HepG2 (cell line): ENCODE measurements at regions not wholly inside any gene's neighbourhood (a gene's known extent, or its start where the extent isn't known, plus 50 kb on each side); places are given as distances from the start of the nearest gene placed in this dataset.
"Not testable (repeated sequence)": the region's sequence is repeated elsewhere in the genome, so short reads cannot be mapped to it uniquely, and the experiment has no call there.

Experiments
- ATAC-seq: fragments of 200-7000 bp; cut with Tn5 transposase; 3 replicates; pipeline ENCODE4 v1.9.1; 2020; ENCODE audit warnings: mild to moderate bottlenecking, moderate library complexity
- BruUV-seq: library from RNA; stranded (reverse); fragments of 400-500 nt; replicated peaks from 2 replicates; lab custom pipeline; 2021; lab: Mats Ljungman, UMichigan
- CTCF ChIA-PET: fragments of 300-600 bp; formaldehyde crosslinking; extraction: SDS; loops from one replicate; lab custom pipeline; 2021; ENCODE audit warnings: low total read pairs, inconsistent platforms, low intra/inter-chr PET ratio; lab: Yijun Ruan, JAX
- POLR2A ChIA-PET: fragments of 350-600 bp; sonication (Branson Sonifier 250); formaldehyde crosslinking; loops from one replicate; lab custom pipeline; 2020; ENCODE audit warnings: antibody characterized with exemption, inconsistent platforms; lab: Yijun Ruan, JAX
- DNase-seq: peaks from one replicate; pipeline ENCODE4 v3.0.0-alpha.2; 2015; ENCODE audit warnings: low spot score
- FAIRE-seq: peaks from 3 replicates; lab custom pipeline; 2011; peaks lifted over from hg19 to GRCh38; lab: Jason Lieb, UNC
- H2AFZ ChIP-seq: one replicate; pipeline ENCODE4 v1.6.1; 2011; ENCODE audit warnings: low read length, inconsistent platforms
- H3K27ac ChIP-seq: fragments of 300-600 bp; 3 replicates; pipeline ENCODE4 v1.8.0; 2011; ENCODE audit warnings: mixed run types, mild to moderate bottlenecking, mixed read lengths, low read length, inconsistent platforms; ENCODE audit not compliant: insufficient read depth; ENCODE audit errors: extremely low read length
- H3K27me3 ChIP-seq, 2 experiments: fragments of 200-600 bp in 1 of 2; 2 replicates in 1 of 2; 3 replicates in 1 of 2; pipeline versions ENCODE4 v1.6.0 to v1.8.0; 2011; ENCODE audit warnings: low read length in 2 of 2, mild to moderate bottlenecking in 2 of 2, moderate library complexity in 2 of 2, inconsistent platforms in 1 of 2; ENCODE audit not compliant: insufficient read depth in 2 of 2, control insufficient read depth in 1 of 2
- H3K36me3 ChIP-seq, 2 experiments: fragments of 200-600 bp in 1 of 2; replicated peaks in 1 of 2; 2 replicates in 1 of 2; 3 replicates in 1 of 2; pipeline versions ENCODE4 v1.5.1 to v1.8.0; 2011; ENCODE audit warnings: low read length in 2 of 2, inconsistent platforms in 1 of 2; ENCODE audit not compliant: insufficient read depth in 2 of 2, control insufficient read depth in 1 of 2
- H3K4me1 ChIP-seq: 2 replicates; pipeline ENCODE4 v1.5.1; 2012; ENCODE audit warnings: low read length, inconsistent platforms; ENCODE audit not compliant: insufficient read depth
- H3K4me2 ChIP-seq: 2 replicates; pipeline ENCODE4 v1.6.0; 2011; ENCODE audit warnings: low read depth, low read length, inconsistent platforms
- H3K4me3 ChIP-seq, 3 experiments: fragments of 200-600 bp in 1 of 3; sonication (generic), shearing (Covaris generic) in 1 of 3; replicated peaks in 1 of 3; 2 replicates each; pipeline ENCODE4 v1.5.1; 2011 to 2016; ENCODE audit warnings: low read length in 3 of 3, inconsistent platforms in 2 of 3, low read depth in 2 of 3, mild to moderate bottlenecking in 2 of 3, control low read depth in 1 of 3, mixed read lengths in 1 of 3; ENCODE audit not compliant: insufficient read depth in 1 of 3
- H3K79me2 ChIP-seq: one replicate; pipeline ENCODE4 v1.6.1; 2011; ENCODE audit warnings: low read length, inconsistent platforms; ENCODE audit not compliant: insufficient read depth
- H3K9ac ChIP-seq: 2 replicates; pipeline ENCODE4 v1.6.0; 2011; ENCODE audit warnings: mild to moderate bottlenecking, low read depth, low read length, inconsistent platforms; ENCODE audit not compliant: insufficient read depth
- H3K9me3 ChIP-seq: 2 replicates; pipeline ENCODE4 v1.5.1; 2012; ENCODE audit warnings: mild to moderate bottlenecking, low read length
- H4K20me1 ChIP-seq: 2 replicates; pipeline ENCODE4 v1.6.0; 2011; ENCODE audit warnings: inconsistent platforms, mild to moderate bottlenecking, low read length, moderate library complexity; ENCODE audit not compliant: insufficient read depth
- CEBPB ChIP-seq: IDR thresholded peaks from 2 replicates; pipeline ENCODE4 v1.6.1; 2011; ENCODE audit warnings: low read depth, low read length, improper control_type of control experiment, borderline replicate concordance
- GATAD1 ChIP-seq: IDR thresholded peaks from 2 replicates; pipeline ENCODE4 v1.6.1; 2016; ENCODE audit warnings: missing genetic modification reagents, missing compliant biosample characterization
- WGBS: methylation state at CpG from one replicate; pipeline ENCODE4 v1.1.6; 2017; ENCODE audit warnings: low lambda C conversion rate; 5-methylcytosine and 5-hydroxymethylcytosine counted together
- in situ Hi-C: cut with HindIII; loops from 2 replicates; pipeline ENCODE4 v1.10.0; 2017; ENCODE audit warnings: low pct_unique_long_range_greater_than_20kb; ENCODE audit not compliant: extremely low pct_ligation_motif_present
- intact Hi-C: fragments of 100-400 bp; cut with micrococcal nuclease; formaldehyde crosslinking; loops from one replicate; pipeline ENCODE4 v1.10.0; 2022; ENCODE audit not compliant: unreplicated experiment
- TF ChIP-seq, protein P1 (sequence below): sonication (generic); formaldehyde crosslinking; conservative IDR thresholded peaks from 2 replicates; pipeline ENCODE4 v1.8.0; 2022; ENCODE audit warnings: missing genetic modification reagents

- Histone ChIP-seq H4K20me1 (no peaks in the 10 kb centered on the region), H3K9me3 (peaks cover 26% of the 10 kb centered on the region), H2AFZ (no peak overlapping the region), H3K4me1 (no peaks in the 10 kb centered on the region), H3K36me3 (no peaks in the 10 kb centered on the region), H3K79me2 (no peaks in the 10 kb centered on the region), H3K27me3 (no peaks in the 10 kb centered on the region), H3K4me3 (no peak overlapping the region), H3K4me2 (no peak overlapping the region), H3K27ac (no peak overlapping the region), H3K9ac (no peak overlapping the region)
- TF ChIP-seq, protein P1, sequence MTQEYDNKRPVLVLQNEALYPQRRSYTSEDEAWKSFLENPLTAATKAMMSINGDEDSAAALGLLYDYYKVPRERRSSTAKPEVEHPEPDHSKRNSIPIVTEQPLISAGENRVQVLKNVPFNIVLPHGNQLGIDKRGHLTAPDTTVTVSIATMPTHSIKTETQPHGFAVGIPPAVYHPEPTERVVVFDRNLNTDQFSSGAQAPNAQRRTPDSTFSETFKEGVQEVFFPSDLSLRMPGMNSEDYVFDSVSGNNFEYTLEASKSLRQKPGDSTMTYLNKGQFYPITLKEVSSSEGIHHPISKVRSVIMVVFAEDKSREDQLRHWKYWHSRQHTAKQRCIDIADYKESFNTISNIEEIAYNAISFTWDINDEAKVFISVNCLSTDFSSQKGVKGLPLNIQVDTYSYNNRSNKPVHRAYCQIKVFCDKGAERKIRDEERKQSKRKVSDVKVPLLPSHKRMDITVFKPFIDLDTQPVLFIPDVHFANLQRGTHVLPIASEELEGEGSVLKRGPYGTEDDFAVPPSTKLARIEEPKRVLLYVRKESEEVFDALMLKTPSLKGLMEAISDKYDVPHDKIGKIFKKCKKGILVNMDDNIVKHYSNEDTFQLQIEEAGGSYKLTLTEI (CRISPR knock-in tag), result no peak
- 0 out of 2 replicates have a peak, but pooled peaks have one; percentile 13 for TF ChIP-seq CEBPB
- no peak for TF ChIP-seq GATAD1 (CRISPR knock-in tag)
- POLR2A ChIA-PET, result no interaction called here
- no peak for DNase-seq
- no peak for FAIRE-seq
- ATAC-seq, result no peak
- in situ Hi-C loops (no loop called here), intact Hi-C loops (no loop called here)
- CTCF ChIA-PET, result no interaction called here
- BruUV-seq, result no TSS peak
Observed at GRCh38 chr12:78376257-78376656, 488.3 kb upstream of the SYT1 start.

DNA sequence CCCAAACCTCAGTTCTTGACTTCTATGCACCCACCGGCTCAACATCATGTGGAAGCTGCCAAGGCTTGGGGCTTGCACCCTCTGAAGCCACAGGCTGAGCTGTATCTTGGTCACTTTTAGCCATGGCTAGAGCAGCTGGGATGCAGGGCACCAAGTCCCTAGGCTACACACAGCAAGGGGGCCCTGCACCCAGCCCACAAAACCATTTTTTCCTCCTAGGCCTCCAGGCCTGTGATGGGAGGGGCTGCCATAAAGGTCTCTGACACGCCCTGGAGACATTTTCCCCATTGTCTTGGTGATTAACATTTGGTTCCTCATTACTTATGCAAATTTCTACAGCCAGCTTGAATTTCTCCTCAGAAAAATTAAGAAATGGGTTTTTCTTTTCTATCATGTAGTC is 485.5 kb upstream of the SYT1 start:
- H3K9me3 ChIP-seq, result peaks cover 26% of the 10 kb centered on the region
- H4K20me1 ChIP-seq, FAIRE-seq, H3K27me3 ChIP-seq, H3K4me1 ChIP-seq, ATAC-seq, H3K9ac ChIP-seq, in situ Hi-C loops, BruUV-seq, DNase-seq, POLR2A ChIA-PET, H3K4me2 ChIP-seq, intact Hi-C loops, H3K79me2 ChIP-seq, H3K36me3 ChIP-seq, H3K27ac ChIP-seq, H2AFZ ChIP-seq, CTCF ChIA-PET, H3K4me3 ChIP-seq: not testable (repeated sequence)
- WGBS, result 0% methylated on average over 2 of the region's 2 CpGs
